SKM-1 (cell line): ENCODE measurements at regions not wholly inside any gene's neighbourhood (a gene's known extent, or its start where the extent isn't known, plus 50 kb on each side); places are given as distances from the start of the nearest gene placed in this dataset.
"Not testable (repeated sequence)": the region's sequence is repeated elsewhere in the genome, so short reads cannot be mapped to it uniquely, and the experiment has no call there.

ENCODE experiments used
- DNase-seq: peaks from one replicate; lab custom pipeline; 2025; ENCODE audit not compliant: unreplicated experiment; lab: John Stamatoyannopoulos, UW

GRCh38 chr3:94405258-94406035 is 342.6 kb downstream of the NSUN3 start:
- DNase-seq, result no peak

DNA sequence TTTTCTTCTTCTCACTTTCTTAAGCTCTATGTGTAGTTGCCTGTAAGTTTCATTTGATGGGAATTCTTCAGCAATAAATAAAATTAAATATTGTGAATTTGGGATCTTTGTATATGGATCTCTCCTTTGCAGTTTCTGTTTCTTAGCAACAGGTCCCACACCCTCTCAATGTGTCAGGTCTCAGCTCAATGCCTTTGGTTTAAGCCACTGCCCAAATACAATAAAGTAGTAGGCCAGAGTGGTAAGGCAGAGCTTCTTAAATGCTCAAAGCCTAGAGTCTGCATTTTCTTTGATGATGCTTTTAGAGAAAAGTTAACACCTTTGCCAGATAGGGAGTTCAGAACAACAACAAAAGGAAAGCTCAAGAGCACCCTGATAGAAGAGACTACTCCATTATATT is 343.7 kb downstream of the NSUN3 start:
- no peak for DNase-seq

DNA sequence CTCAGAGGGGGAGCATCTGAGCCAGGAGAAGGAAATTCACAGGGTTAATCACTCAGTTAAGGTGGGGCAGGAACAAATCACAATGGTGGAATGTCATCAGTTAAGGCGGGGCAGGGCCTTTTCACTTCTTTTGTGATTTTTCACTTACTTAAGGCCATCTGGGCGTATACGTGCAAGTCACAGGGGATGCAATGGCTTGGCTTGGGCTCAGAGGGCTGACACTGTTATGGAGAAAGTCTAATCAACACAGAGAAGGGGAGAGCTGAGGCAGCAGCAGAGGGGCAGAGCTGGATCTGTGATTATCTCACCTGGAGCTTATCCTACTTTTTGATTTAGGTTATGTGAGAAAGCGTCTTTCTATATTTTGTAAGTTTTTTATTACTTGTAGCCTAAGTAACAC is 350.1 kb downstream of the NSUN3 start:
- DNase-seq, result not testable (repeated sequence)

DNA sequence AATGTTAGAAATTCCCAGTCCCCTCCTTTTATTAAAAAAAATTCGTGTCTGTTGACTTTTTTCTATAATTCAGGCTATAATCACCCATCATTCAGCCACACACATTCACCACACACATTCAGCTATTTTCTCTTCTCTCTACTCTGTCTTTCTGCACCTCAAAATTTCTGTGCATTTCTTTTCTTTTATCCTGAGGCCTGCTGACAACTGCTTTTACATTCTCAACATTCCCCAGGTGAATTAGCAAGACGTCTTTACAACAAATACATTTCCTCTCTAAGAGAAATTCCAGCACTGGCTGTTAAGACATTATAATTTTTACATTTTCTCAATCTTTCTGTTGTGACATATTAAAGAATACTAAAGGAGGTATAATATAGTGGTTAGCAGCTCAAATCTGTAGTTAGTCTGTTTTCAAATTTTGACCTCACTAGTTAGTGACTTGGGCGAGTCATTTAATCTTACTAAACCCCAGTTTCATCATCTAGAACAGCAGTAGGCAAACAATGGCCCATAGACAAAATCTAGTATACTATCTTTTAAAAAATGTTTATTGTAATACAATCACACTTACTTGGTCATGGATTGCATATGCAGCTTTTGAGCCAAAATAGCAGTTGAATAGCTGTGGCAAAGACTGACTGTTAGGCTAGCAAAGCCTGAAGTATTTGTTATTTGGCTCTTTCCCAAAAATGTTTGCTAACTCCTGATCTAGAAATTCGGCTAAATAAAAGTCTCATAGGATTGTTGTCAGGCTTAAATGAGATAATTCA is 350.7 kb downstream of the NSUN3 start:
- DNase-seq, result no peak

DNA sequence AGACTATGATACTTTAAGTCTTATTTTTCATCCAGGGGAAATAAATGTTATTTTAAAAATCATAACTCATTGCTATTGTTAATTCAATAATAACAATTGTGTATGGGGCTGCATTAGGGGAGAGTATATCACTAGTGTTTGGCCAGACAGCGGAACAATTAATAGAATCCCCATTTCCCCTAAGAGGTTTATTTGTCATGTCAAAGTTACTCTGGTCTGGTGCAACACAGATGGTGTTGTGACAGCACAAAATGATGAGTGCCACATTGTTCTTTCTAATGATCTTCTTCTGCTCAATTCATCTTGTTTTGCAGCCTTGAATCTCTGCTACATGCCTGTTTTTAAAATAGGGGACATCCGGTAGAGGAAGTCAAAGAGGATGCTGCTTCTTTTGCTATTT is 351.6 kb downstream of the NSUN3 start:
- no peak for DNase-seq

DNA sequence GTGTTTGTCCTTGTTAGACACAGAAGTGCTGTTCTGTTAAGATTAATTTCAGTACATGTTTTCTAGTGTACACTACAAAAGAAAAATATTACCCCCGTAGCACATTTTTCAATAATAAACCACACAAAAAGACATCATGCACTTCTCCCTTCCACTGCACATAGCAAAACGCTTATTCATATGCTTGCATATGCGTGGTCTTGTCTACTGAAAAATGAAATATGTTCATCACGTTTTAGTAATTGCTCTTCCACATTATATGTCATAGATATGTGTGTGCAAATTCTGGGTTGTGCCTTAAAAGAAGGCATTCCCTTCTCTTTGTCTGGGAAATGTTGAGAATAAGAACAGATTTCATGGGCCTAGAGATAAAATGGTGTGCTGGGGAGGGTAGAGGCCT is 353.9 kb downstream of the NSUN3 start:
- DNase-seq, result no peak

- no peak for DNase-seq
Observed at GRCh38 chr3:94417963-94418455, 355.1 kb downstream of the NSUN3 start.

DNA sequence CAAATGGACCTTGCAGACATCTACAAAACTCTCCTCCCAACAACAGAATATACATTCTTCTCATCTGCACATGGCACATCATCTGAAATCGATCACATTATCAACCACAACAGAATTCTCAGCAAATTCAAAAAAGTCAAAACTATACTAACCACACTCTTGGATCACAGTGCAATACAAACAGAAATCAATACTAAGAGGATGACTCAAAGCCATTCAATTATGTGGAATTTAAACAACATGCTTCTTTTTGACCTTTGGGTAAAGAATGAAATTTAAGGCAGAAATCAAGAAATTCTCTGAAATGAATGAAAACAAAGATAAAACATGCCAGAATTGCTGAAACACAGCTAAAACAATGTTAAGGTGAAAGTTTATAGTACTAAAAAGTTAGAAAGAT is 358.1 kb downstream of the NSUN3 start:
- no peak for DNase-seq

- no peak for DNase-seq
Observed at GRCh38 chr3:94423578-94423977, 360.7 kb downstream of the NSUN3 start.

DNA sequence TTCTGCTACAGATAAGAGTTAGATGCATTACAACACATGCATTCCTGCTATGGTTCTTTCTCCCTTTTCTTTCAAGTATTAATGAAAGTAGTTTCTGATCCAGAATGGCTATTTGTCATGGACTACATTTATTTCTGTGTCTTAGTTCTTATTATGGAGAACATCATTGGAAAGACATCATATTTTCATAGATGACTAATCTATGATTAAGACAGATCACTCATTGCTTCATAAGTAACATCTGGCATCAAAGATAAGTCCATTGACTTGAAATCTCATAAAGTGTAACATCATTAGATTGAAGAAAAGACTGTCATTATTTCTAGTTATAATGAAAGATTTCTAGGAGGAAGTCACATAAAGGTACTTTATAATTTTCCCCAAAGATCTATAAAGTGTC is 366.7 kb downstream of the NSUN3 start:
- no peak for DNase-seq

- no peak for DNase-seq
Observed at GRCh38 chr3:94431876-94432570, 369.2 kb downstream of the NSUN3 start.

- no peak for DNase-seq
Observed at GRCh38 chr3:94433811-94434210, 370.9 kb downstream of the NSUN3 start.

- DNase-seq, result no peak
Observed at GRCh38 chr3:94440767-94441493, 378.1 kb downstream of the NSUN3 start.

- no peak for DNase-seq
Observed at GRCh38 chr3:94441494-94441847, 378.6 kb downstream of the NSUN3 start.

- no peak for DNase-seq
Observed at GRCh38 chr3:94453864-94454263, 391.0 kb downstream of the NSUN3 start.

- DNase-seq, result no peak
Observed at GRCh38 chr3:94459167-94459566, 396.3 kb downstream of the NSUN3 start.

GRCh38 chr3:94460931-94461330 is 398.1 kb downstream of the NSUN3 start:
- no peak for DNase-seq

GRCh38 chr3:94462931-94463330 is 400.1 kb downstream of the NSUN3 start:
- DNase-seq, result no peak

- DNase-seq, result no peak
Observed at GRCh38 chr3:94472511-94472910, 409.6 kb downstream of the NSUN3 start.

DNA sequence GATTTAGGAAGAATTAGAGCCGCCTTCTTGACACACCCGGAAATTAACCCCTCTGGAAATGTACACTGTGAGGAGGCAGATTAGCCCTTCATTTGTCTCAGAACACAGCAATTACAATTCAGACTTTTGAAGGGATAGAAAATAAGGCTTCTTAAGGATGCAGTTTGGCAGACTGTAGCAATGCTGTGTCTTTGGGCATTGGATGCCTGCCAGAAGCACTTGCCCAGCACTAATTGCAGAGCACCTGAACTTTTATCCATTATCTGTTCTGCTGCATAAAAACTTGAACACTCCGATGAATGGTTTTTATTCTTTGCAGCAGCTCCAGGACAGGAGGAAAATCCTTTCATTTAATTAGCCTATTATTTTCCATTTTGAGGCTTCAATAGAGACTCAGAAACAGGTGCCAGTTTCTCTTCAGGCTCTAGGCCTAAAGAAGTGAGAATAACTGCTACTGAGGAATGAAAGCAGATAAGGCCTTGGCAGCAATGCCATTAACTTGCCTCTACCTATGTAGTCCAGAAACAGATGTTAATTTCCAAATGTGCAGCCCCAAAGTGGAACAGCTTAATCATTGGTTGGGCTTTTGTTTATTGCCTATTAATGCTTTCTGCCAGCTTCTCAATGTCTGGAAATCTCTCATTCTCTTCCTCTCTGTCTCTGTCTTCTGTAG is 418.5 kb downstream of the NSUN3 start:
- DNase-seq, result no peak

GRCh38 chr3:94482686-94483085 is 419.8 kb downstream of the NSUN3 start:
- DNase-seq, result no peak
